Hematopoietic multipotent progenitor cell treated with erythropoietin and hydrocortisone succinate and interleukin-3 and kit ligand, for 8 days (in vitro differentiated cells): ENCODE measurements at regions not wholly inside any gene's neighbourhood (a gene's known extent, or its start where the extent isn't known, plus 50 kb on each side); places are given as distances from the start of the nearest gene placed in this dataset.

Experiments used
- DNase-seq: peaks from one replicate; pipeline ENCODE4 v3.0.0-alpha.2; 2015

DNA sequence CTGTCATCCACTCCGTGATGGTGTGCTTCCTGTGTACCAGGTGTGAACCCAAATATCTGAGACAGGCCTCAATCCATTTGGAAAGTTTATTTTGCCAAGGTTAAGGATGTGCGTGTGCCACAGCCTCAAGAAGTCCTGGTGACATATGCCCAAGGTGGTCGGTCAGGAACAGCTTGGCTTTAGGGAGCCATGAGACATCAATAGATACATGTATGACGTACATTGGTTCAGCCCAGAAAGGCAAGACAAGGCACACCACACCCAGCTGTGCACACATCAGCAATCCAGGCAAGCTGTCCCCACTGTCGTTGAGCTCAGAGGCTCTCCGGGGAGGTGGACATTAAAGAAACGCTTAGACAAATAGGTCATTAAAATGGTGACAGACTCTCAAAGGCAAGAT is 56.8 kb upstream of the SHANK2 start:
- DNase-seq = no peak

DNA sequence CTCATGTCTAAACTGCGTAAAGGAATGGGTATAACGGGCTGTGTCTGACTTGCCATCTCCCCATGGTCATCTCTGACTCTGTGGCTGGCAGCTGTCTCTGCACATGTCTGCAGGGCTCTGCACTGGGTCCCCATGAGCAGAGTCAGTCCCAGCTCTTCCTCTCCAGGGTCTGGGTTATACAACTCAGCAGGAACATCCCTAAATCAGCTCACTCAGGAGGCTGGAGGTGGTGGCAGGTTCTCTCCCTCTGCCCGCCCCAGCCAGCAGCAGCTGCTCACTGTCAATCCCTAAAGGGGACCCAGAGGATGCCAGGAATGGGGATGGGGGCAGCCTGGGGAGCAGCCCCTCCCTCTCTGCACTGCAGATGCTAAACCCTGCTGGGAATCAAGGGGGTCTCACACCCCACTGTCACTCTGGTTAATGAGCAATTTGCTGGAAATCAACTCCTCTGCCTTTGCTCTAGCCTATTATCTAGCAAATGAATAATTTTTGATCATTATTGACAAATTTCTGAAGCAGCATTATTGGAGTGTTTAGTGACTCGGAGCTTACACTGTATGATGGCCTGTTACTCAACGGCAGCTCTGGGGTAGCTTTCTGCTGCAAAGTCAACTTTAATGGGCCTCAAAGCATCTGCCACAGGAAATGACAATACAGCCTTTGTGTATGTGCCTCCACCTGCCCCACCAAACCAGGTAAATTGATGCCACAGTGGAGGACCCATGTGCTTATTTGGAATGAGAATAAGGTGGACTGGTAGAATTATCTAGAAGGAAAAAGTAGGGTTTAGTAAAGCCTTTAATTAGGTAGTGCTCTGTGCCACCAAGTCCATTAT is 55.7 kb upstream of the SHANK2 start:
- no peak for DNase-seq

DNA sequence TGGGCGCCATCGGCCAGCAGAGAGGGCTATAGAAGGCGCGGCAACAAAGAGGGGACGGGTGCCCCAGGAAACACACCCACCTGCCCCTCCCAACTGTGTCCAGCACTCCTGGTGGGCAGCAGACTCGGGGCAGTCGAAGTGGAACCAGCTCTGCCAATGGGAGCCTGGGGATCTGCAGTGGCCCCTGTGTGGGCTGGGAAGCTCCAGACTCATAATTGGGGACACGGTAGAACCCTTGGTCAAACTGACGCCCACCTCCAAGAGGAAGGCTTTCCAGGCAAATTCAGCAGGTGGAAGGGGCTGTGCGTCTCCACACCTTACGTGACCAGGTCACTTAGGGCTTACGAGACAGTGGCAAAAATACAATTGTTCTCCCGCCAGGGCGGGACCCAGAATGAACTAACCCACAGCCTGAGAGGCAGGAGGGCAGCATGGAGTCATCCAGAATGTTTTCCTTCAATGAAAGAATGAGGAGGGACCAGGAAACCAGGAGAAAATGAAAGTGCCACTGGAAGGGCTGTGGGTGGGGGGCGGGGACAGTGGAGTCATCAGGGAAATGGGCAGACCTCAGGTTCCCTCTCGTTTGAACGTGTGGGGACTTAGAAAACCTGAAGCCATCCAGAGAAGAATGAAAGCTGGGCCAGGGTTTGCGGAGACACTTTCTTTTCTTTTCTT is 53.2 kb upstream of the SHANK2 start:
- DNase-seq = no peak

DNA sequence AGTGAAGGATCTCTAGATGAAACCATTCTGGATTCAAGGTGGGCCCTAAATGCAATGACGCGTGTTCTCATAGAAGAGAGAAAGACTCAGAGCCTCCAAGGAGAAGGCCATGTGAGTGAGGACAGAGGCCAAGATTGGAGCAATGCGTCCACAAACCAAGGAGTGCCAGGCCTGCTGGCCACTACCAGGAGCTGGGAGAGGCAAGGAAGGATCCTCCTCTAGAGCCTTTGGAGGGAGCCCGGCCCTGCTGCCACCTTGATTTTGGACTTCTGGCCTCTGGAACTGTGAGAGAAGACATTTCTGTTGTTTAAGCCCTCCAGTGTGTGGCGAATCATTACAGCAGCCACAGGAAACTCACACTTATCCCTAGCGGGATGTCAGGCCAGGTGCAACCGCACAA is 52.7 kb upstream of the SHANK2 start:
- no peak for DNase-seq

DNA sequence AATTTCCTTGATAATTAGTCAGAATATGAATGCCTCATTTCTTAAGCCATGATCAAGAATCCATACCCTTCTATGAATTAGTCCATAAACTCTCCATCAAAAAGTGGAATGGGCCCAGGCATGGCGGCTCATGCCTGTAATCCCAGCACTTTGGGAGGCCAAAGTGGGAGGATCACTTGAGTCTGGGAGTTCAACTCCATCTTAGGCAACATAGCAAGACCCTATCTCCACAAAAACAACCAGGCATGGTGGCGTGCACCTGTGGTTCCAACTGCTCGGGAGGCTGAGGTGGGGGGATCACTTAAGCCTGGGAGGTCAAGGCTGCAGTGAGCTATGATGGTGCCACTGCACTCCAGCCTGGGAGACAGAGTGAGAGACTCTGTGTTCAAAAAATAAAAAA is 52.1 kb upstream of the SHANK2 start:
- DNase-seq = no peak

DNA sequence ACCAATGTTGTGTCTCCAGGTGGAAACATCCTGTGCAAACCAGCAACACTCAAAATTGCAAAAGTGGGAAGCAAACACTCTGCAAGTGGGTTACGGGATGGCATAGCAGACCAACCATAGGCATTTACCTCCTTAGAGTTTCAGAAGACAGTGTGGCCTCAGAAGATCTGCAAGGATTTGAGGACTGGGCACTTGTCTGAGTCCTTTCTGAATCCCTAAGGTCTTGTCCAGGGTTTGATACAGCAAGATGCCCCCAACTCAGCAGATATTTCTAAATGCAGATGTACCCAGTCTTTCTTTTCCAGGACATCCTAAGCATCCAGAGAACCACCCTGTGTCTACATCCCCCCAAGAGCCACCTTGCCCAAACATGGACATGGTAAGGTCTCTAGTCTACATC is 51.7 kb upstream of the SHANK2 start:
- no peak for DNase-seq

DNA sequence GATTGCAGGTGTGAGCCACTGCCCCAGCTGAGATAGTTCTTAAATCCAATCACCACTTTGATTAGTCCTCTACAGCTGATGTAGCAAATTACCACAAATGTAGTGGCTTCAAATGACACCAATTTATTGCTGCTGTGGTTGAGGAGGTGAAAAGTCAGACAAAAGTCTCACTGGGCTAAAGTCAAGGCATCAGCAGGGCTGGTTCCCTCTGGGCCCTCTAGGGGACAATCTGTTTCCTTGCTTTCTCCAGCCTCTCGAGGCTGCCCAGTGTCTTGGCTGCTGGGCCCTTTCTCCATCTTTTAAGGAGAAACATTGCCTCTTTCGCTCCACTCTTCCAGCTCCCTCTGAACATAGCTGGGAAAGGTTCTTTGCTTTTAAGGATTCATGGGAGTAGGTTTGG is 50.5 kb upstream of the SHANK2 start:
- DNase-seq = no peak

DNA sequence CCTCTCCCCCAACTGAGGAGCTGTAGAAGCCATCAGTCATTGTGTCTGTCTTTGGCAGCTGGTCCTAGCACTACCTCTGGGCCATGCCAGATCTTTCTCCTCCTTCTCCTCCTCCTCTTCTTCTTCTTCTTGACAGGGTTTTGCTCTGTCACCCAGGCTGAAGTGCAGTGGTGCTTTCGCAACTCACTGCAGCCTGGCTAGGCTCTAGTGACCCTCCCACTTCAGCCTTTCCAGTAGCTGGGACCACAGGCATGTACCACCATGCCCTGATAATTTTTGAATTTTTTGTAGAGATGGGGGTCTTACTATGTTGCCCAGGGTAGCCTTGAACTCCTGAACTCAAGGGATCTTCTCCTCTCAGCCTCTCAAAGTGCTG is 50.1 kb upstream of the SHANK2 start:
- DNase-seq = no peak
